GM21423 (cell line): ENCODE measurements at regions not wholly inside any gene's neighbourhood (a gene's known extent, or its start where the extent isn't known, plus 50 kb on each side); places are given as distances from the start of the nearest gene placed in this dataset.

ENCODE experiments used
- ATAC-seq: cut with Tn5 transposase; IDR thresholded peaks from one replicate; pipeline ENCODE4 v1.9.1; 2021; ENCODE audit warnings: mild to moderate bottlenecking, moderate library complexity; ENCODE audit not compliant: unreplicated experiment

DNA sequence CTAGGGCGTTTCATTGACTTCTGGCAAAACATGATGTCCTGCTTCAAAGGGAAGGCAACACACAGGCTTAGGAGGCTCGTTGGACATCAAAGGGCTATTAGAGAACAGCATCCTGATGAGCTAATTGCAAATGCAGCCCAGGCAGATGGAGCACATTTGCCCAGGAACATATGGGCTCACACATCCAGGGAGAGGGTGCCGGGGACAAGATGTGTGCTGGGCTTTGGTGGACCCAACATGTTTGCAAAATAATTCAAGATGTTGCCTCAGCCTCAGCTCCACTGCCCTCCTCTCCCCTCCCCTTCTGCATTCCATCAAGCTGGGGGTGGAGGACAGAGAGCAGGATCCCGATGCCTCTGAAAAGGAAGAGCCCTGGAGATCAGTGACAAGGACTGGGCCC is 217.1 kb upstream of the ZMIZ1 start:
- ATAC-seq, result no peak

DNA sequence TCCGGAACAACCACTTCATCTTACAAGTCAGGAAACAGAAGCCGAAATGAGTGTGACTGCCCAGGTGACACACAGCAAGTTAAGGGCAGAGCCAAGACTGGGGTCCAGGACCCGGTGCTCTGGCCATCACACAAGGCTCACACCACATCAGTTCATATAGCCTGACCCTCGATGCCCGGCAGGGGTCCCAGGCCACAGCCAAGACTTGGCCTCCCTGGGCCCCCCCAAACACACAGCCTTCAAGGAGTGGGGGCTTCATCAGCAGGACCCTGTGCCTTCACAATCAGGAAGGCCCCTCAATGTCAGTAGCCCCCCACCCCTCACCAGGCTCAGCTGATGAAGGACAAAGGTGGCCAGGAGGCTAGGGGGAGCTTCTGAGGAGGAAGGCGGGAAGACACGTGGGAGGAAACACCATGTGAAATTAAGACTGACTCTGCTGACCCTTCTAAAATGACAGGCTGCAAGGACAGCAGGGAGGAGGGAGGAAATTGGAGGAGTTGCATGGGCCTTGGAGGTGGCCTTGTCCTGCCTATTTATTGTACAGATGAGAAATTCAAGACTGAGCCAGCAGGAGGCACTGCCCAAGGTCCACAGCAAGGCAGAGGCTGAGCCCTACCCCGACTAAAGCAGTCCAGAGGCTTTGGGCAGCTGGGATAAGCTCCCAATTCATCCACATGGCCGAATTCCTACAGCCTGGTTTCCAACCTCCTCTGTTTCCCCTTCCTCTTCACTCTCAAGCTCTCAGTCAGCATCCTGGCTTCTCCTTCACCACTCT is 216.1 kb upstream of the ZMIZ1 start:
- ATAC-seq, result no peak

DNA sequence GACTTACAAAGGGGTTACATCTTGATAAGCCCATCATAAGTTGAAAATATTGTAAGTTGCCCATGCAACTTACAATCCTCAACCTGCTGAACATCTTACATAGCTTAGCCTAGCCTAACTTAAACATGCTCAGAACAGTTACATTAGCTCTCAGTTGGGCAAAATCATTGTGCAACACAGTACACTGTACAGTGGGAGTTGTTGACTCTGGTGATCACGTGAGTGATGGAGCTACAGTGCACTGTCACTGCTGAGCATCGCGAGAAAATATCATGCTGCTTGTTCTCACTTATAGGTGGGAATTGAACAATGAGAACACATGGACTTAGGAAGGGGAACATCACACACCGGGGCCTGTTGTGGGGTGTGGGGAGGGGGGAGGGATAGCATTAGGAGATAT is 214.9 kb upstream of the ZMIZ1 start:
- no peak for ATAC-seq

DNA sequence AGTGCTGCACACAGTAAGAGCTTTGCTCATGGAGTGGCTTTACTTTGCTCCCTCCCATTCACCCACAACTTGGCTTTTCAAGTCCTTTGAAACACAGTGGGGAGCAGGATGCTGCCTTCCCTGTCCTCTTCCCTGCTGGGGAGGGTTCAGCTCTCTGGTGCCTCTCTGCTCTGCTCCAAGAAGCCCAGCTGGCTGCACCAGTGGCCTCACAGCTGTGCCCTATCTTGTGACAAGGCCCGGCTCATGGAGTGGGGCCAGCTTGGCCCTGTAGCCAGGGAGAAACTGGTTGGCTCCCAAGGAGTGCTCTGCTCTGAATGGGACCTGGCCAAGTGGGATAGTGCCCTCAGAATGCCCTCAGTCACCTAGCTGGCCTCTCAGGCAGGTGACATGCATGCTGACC is 212.3 kb upstream of the ZMIZ1 start:
- ATAC-seq, result no peak

DNA sequence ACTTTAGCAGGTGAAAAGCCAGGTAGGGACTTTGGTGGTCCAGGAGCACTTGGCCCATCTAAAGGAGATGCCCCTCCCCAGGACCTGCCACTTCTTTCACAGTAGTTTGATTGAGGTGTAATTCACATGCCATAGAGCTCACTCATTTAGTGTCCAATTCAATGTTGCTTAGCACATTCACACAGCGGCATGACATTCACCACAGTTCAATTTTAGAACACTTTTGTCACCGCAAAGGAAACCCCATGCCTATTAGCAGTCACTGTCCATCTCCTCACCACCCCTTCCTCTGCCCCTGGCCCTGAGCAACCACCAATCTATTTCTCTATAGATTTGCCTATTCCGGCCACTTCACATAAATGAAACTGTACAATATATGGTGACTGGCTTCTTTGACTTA is 211.6 kb upstream of the ZMIZ1 start:
- no peak for ATAC-seq

DNA sequence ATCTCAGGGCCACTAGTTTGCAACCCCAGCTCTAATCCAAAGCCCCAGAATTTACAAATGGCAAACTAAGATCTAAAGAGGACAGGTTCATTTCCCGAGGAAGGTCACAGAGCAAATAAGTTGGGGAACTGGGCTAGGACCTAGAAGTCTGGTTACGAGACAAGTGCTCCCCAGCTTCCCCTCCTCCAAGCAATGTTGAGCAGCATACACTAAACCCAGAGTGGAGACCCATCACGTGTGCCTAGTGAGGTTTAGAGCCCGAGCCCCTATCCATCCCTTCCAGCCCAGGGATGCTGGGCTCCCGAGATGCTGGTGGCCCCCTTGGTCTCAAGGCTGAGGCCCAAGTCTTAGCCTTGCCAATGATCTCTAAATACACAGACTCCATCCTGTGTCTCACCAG is 209.5 kb upstream of the ZMIZ1 start:
- ATAC-seq, result no peak

DNA sequence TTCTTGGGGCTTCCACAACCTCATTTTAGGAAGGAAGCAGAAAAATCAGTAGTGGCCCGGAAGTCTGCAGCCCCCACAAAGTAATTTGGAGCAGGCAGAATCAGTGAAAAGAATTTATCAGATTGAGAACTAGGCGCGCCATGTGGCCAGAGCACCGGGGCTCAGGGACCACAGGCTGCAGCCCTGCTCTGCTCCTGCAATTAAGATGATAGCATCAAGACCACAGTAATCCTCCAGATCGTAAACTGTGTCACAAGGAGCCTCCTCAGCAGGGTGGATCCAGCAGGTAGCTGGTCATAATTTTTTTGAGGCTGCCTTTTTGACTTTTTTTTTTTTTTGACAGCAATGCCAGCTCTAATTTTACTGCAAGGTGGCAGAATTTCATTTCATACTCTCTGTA is 209.0 kb upstream of the ZMIZ1 start:
- ATAC-seq, result no peak

DNA sequence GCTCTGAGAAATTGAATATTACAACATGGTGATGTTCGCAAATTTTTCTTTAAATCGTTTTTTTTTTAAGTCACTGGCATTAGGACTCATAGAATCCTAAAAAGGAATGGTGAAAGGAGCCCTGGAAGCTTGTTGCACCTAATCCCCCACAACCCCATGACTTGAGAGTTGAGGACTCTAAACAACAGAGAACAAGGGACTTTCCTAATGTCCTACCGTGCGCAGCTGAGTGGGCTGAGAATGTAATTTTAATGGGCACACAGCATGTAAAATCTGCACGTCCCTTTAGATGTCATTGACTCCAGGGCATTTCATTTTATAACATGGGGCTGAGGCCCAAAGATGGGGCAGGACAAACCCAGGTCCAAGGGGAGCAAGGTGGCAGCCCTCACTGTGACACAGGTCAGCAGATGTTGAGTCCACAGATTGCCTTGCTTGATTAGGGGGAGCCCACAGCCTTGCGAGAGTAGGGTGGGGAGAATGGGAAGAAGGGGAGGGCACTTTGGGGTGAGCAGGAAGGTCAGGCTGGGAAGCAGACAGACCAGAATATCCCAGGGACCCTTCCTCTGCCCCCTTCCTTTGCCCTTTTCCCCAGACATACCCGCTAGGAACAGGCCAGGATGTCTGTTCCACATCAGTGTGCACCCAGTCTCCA is 208.4 kb upstream of the ZMIZ1 start:
- no peak for ATAC-seq

DNA sequence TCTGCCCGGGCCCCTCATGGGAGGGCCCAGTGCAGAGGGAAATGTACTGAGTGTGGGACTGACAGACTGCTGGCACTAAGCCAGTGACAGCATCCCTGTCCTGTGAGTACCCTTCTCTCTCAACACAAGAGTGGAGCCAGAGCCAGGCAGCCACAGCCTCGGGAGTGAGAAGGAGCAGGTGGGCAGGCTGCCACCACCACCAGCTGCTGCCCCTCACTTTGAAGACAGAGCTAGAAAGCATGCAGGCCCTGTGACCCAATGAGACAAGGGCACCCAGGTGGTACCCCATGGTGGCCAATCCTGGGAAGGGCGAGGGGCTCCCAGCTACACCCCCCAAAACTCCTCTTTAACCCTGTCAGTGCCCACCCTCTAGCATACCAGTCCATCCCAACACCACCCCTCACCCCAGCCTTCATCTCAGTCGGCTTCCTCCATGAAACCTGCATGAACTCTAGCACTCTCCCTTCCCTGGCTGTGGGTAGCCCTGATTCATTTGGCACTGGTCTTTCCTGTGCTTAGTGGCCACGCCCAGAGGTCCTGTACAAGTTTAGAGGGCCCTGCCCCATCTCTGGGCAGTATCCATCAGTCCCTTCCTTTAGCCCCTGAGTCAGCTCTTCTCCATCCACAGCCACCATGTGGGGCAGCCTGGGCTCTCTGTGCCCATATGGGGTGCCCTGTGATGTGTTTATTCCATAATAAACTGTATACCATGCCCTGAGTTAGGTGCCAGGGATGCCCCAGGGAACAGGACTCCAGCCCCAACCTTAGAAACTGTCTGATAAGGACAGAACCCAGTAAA is 207.0 kb upstream of the ZMIZ1 start:
- ATAC-seq, result no peak

DNA sequence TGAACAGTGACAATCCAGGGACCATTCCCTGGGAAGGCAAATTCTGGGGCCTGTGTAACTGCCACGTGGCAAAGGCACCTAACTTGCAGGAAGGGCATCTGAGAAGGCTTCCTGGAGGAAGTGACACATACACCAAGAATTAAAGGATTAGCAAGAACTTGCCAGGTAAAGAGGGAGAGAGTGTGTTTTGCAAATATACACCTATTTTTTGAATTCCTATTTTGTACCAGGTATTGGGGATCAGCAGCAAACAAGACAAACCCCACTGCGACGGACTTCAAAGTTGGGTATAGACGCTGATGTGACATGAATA is 206.5 kb upstream of the ZMIZ1 start:
- no peak for ATAC-seq

DNA sequence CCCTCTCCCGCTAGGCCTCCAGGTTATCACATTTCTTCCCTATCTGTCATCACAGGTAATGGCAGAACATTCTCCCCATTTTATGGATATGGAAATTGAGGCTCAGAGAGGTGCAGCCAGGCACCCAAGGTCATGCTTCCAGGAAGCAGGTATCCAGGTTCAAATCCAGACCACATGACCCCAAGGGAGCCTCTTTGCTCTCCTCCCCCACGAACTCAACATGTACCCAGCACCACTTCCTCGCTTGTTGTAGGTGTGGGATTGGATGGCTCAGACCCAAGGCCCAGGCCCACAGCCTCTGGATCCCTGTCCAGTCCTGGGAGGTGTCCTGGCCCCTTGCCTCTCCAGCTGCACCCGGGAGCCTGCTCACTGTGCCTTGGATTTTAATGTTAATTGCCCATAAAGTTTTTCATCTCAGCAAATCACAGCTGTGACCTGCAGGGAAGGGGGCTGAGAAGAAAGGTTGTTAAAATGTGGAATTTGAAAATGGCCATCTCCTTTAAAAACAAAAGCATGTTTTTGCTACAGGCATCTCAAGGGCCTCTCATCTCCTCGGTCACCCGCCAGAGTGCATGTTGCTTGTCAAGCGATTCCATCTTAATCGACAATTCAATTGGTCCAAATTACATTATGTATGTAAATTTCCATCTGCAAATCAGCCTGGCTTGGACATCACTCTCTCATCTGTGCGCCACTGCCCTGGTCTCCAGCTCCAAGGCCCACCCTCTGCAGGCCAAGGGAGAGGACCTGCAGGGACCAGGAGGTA is 205.4 kb upstream of the ZMIZ1 start:
- ATAC-seq, result no peak

DNA sequence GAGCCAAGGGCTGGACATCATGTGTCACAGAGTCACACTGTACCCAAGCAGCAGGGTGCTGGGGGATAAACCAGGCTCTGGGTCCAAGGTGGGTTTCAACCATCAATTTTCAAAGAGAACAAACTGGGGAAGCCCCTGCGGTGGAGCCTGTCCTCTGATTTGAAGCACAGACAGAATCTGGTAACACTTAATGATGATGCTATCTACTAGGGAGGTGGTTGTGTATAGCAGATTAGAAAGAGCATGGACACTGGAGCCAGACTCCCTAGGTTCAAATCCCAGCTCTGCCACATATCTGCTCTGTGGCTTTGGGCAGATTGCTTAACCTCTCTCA is 204.9 kb upstream of the ZMIZ1 start:
- ATAC-seq, result no peak

DNA sequence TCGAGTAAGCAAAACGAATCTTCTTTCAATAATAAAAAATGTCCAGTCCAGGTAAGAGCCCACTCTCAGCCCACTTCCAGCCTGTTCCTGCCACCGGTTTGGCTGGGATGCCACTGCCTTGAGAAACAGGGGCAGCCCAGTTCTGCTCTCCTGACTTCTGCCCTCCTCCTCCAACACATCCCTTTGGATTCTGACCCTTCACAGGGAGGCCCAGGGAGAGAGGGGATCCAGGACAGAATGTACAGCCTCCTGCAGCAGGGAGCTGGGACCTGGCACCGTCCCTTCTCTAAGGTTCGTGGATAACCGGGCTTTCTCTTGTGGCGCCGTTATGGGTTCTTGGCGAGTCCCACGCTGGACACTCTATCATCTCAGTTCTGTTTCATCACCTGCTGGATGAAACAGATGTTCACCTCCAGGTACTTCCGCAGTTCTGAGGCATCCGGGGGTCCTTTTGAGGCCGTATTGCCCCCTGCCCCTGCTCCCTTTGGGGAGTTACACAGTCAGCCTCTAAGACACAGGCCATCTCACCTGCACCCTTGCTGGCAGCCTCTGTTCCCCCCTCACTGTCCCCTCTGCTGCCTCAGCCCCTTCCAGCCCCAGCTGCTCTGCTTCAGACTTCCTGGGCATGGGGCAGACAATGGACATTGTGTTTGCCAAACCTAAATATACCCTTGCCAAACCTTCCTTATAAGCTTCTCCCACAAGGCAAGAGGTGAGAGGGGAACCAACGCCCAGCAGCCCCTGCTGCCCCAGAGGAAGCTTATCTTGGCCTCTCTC is 203.8 kb upstream of the ZMIZ1 start:
- no peak for ATAC-seq

DNA sequence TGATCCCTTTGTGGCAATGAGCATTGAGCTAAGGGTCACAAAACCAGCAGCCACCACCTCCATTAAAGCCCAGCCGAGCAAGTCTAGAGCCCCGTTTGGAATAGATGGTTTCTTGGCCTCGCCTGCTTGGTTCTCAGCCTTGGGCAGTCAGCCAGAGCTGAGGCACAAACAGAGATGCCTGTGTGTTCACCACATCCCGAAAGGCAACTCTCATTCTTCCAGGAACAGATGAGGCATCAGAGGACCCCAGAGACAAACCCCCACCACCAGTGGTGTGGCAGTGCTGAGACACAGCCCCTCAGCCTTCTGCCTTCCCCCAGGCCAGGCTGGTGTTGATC is 203.3 kb upstream of the ZMIZ1 start:
- no peak for ATAC-seq

DNA sequence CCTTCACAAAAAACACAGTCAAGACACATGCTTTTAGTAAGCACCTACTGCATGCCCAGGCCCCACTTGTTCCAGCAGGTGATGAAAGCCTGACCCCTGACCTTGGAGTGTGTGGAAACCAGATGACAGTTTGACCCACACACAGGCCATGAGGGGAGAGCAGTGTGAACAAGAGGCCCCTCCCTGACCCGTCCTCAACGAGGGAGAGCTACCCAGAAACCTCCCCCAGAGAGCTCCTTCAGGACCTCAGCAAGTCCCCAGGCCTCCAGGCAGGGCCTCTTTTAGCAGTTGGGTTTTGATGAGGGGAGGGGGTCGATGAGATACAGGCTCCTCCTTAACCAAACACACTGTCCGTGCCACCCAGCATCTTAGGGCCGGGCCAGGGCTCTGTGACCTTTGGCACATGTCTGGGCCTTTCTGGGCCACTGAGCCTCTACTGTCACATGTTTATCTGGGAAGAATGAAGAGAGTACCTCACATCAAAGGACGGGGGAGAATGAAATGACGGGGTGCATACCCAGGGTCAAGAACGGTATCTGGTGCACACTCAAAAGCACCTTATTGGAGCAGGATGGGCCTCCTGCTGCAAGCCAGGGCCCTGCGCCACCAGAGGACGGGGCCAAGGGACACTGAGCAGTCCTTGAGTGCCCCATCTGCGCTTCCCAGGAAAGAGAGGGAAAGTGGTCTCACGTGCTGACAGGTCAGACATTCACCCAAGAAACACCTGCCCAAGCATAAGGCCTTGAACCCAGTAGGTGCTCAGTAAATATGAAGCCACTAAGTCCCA is 202.6 kb upstream of the ZMIZ1 start:
- no peak for ATAC-seq

DNA sequence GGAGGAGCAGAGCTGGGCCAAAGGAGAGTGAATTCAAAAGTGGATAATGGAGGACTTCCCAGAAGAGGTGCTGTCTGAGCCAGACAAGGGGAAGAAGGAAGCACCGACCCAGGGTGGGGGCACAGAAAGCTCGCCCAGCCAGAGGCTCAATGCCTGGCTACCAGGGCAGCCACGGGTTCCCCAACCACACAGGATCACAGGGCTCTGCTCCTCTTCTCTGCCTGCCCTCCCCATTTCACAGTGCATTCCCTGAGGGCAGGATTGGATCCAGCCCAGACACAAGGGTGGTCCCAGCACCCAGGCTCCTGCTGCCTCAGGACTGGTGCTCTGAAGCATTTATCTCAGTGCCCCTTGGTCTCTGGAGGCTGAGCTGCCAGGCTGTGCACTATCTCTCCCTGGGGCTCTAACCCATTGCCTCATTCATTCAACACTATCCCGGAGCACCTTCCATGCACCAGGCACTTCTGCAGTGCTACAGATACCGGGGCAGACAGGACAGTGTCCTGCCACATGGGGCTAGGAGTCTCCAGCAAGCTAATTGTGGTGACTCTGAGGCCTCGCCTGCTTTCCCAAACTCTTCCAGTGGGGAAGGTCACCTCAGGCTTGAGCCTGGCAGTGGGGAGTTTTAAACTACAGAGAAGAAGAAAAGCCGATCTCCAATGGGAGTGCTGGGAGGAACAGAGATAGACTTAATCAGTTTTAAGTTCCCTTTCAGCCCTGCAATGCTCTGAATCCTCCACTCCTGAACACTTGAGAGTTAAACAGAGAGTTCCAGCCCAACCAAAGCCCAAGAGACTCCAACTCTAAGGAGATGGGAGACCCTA is 201.8 kb upstream of the ZMIZ1 start:
- ATAC-seq, result no peak

DNA sequence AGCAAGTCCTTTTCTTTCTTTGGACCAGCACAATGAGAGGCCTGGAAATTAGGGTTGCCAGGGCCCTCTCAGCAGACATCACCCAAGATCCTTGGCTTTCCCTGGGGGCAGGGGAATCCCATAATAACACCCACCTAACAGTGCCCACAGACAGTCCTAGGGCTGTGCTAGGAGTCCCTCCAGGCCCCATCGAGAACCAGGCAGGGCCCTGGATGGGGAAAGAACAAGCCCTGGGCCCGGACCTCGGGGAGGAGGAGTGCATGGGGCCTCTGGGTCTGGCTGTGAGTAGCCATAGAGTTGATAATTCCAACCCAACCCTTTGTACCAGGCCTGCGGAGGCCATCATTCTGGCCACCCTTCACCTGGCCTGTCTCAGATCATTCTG is 201.2 kb upstream of the ZMIZ1 start:
- ATAC-seq, result no peak

DNA sequence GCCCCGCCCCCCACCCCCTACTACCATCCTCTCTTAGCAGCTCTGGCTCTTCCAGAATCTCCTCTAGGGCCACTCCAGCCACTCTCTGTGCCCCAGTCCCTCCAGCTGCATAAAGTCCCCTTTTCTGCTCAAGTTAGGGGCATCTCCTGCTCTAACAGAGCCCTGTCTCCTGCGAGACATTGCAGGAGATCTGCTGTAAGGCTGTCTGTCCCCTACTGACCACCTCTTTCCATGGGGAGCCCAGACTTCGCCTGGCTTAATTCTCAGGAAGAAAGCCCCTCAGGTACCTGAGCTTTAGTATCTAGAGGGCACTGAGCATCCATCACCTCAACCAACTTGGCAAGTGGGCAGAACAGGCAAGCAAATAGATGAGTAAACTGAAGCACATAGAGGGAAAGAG is 200.7 kb upstream of the ZMIZ1 start:
- no peak for ATAC-seq

DNA sequence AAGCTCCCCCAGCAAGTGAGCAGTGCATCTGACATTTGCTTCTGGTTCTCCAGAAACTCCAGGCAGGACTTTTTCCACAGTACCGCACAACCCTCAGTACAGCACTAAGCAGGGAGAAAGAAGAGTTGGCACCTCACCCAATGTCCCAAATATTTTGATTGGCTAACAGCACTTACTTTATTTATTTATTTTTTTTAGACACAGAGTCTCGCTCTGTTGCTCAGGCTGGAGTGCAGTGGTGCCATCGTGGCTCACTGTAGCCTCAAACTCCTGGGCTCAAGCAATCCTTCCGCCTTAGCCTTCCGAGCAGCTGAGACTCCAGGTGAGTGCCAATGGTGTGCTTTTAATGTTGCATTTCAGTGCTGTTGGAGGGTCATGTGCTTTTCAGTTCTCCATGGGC is 200.3 kb upstream of the ZMIZ1 start:
- ATAC-seq, result no peak
